Fibroblast of skin of abdomen (primary cell): ENCODE measurements at regions not wholly inside any gene's neighbourhood (a gene's known extent, or its start where the extent isn't known, plus 50 kb on each side); places are given as distances from the start of the nearest gene placed in this dataset.
A peak's percentile ranks its signal among the peaks of the same experiment; 100 is the strongest.

ENCODE experiments used
- DNase-seq: peaks from one replicate; pipeline ENCODE4 v3.0.0-alpha.2; 2013

GRCh38 chr1:218526198-218526580, 181.1 kb downstream of the TGFB2 start:
- DNase-seq = no peak

GRCh38 chr1:218527737-218528136, 182.6 kb downstream of the TGFB2 start:
- DNase-seq = peak; percentile 83

- peak; percentile 33 for DNase-seq
Measured at GRCh38 chr1:218529646-218530300, 184.6 kb downstream of the TGFB2 start.

GRCh38 chr1:218531936-218532335, 186.8 kb downstream of the TGFB2 start:
- no peak for DNase-seq

GRCh38 chr1:218536296-218536986, 191.3 kb downstream of the TGFB2 start:
- no peak for DNase-seq

GRCh38 chr1:218537122-218537913, 192.2 kb downstream of the TGFB2 start:
- peak; percentile 66 for DNase-seq

- no peak for DNase-seq
Measured at GRCh38 chr1:218538341-218538740, 193.2 kb downstream of the TGFB2 start.

- DNase-seq = peak; percentile 50
Measured at GRCh38 chr1:218546314-218546713, 201.2 kb downstream of the TGFB2 start.

- DNase-seq = no peak
Measured at GRCh38 chr1:218547957-218548730, 203.0 kb downstream of the TGFB2 start.

- no peak for DNase-seq
Measured at GRCh38 chr1:218548764-218549163, 203.6 kb downstream of the TGFB2 start.

GRCh38 chr1:218553197-218553596, 208.1 kb downstream of the TGFB2 start:
- DNase-seq = peak; percentile 59

GRCh38 chr1:218556016-218556415, 210.9 kb downstream of the TGFB2 start:
- no peak for DNase-seq

GRCh38 chr1:218557731-218558130, 212.6 kb downstream of the TGFB2 start:
- no peak for DNase-seq

- no peak for DNase-seq
Measured at GRCh38 chr1:218558271-218558810, 213.2 kb downstream of the TGFB2 start.

- no peak for DNase-seq
Measured at GRCh38 chr1:218565377-218565776, 220.2 kb downstream of the TGFB2 start.

GRCh38 chr1:218568962-218569550, 223.9 kb downstream of the TGFB2 start:
- peak; percentile 27 for DNase-seq

- no peak for DNase-seq
Measured at GRCh38 chr1:218570456-218570855, 225.3 kb downstream of the TGFB2 start.

- no peak for DNase-seq
Measured at GRCh38 chr1:218571491-218571890, 226.4 kb downstream of the TGFB2 start.

- no peak for DNase-seq
Measured at GRCh38 chr1:218572050-218572449, 226.9 kb downstream of the TGFB2 start.

GRCh38 chr1:218573925-218574324, 228.8 kb downstream of the TGFB2 start:
- no peak for DNase-seq

GRCh38 chr1:218575079-218575478, 229.9 kb downstream of the TGFB2 start:
- no peak for DNase-seq

- no peak for DNase-seq
Measured at GRCh38 chr1:218575856-218576255, 230.7 kb downstream of the TGFB2 start.
